Spleen (tissue), 7 donors: ENCODE measurements at regions not wholly inside any gene's neighbourhood (a gene's known extent, or its start where the extent isn't known, plus 50 kb on each side); places are given as distances from the start of the nearest gene placed in this dataset.

Experiments
- POLR2A ChIP-seq, 3 donors: fragments of 450-650 bp; IDR thresholded peaks; one replicate each; pipeline ENCODE4 v1.5.1; 2017; ENCODE audit warnings: antibody characterized with exemption in 3 of 3, mild to moderate bottlenecking in 1 of 3
- POLR2AphosphoS5 ChIP-seq, 3 donors: sonication (generic); formaldehyde crosslinking; IDR thresholded peaks; one replicate each; pipeline ENCODE4 v1.5.1; 2017; ENCODE audit warnings: antibody characterized with exemption in 3 of 3
- TF ChIP-seq, protein P1 (sequence below), 11 experiments: fragments of 200-600 bp in 7 of 11; fragments of 450-650 bp in 4 of 11; sonication (generic) in 4 of 11; IDR thresholded peaks in 8 of 11; conservative IDR thresholded peaks in 3 of 11; 1 replicate in 7 of 11; 2 replicates in 4 of 11; pipeline versions ENCODE4 v1.4.0 to v1.8.0; 2016 to 2021; ENCODE audit warnings: antibody characterized with exemption in 11 of 11, inconsistent platforms in 4 of 11, mild to moderate bottlenecking in 1 of 11
- donor health status: DM: no; HTN: no; CAD: no; lungs with moderate emphysema.
- donor health status: DM: no; HTN: no; CAD: no.
- donor health status: DM: no; HTN: no; CAD: no.

DNA sequence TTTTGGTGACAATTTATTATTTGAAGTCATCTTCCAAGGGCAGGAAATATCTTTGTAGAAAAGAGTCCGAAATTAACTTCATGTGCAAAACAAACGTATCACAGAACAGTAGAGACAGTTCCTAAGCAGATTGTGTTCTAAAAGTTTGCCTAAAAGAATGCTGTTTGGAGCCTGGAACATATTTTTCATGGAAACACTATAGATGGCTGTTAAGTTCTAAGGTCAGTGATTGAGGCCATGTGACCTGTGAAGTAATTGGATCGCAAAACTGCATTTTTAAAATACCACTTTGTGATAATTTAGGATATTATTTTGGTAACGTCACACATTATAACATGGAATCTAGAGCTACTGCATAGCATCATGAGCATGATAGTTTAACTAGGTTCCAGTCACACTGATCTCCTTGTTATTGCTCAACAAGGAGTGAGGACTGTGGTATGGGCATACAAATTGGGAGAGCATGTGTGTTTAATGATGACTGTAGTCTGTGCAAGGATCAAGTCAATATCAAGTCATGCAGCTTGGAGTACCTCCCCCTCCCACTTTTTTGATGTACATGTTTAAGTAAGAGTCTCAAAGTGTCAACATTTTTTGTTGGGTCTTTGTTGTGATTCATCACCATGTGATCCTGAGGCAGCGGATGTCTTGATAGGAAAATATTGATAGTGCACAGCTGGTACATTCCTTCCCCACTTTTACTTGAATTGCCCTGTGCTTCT is 609.3 kb upstream of the CITED2 start:
- TF ChIP-seq, protein P1, sequence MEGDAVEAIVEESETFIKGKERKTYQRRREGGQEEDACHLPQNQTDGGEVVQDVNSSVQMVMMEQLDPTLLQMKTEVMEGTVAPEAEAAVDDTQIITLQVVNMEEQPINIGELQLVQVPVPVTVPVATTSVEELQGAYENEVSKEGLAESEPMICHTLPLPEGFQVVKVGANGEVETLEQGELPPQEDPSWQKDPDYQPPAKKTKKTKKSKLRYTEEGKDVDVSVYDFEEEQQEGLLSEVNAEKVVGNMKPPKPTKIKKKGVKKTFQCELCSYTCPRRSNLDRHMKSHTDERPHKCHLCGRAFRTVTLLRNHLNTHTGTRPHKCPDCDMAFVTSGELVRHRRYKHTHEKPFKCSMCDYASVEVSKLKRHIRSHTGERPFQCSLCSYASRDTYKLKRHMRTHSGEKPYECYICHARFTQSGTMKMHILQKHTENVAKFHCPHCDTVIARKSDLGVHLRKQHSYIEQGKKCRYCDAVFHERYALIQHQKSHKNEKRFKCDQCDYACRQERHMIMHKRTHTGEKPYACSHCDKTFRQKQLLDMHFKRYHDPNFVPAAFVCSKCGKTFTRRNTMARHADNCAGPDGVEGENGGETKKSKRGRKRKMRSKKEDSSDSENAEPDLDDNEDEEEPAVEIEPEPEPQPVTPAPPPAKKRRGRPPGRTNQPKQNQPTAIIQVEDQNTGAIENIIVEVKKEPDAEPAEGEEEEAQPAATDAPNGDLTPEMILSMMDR (IDR thresholded peaks at IDR 0.05 in 8 of 11, conservative IDR thresholded peaks at IDR 0.05 in 3 of 11), result no peak
- no peak for TF ChIP-seq POLR2A (IDR thresholded peaks at IDR 0.05)
- TF ChIP-seq POLR2AphosphoS5 (IDR thresholded peaks at IDR 0.05), result no peak
